Right hindlimb (tissue), 1 donor: ENCODE measurements at regions not wholly inside any gene's neighbourhood (a gene's known extent, or its start where the extent isn't known, plus 50 kb on each side); places are given as distances from the start of the nearest gene placed in this dataset.

ENCODE experiments used
- DNase-seq: peaks from one replicate; pipeline ENCODE4 v3.0.0-alpha.2; 2018

GRCh38 chrX:9087271-9088040, 53.5 kb upstream of the FAM9B start:
- DNase-seq = no peak

- no peak for DNase-seq
Observed at GRCh38 chrX:9088896-9089295, 55.0 kb upstream of the FAM9B start.

- DNase-seq = no peak
Observed at GRCh38 chrX:9090766-9091165, 56.8 kb upstream of the FAM9B start.

- no peak for DNase-seq
Observed at GRCh38 chrX:9091258-9091657, 57.3 kb upstream of the FAM9B start.

GRCh38 chrX:9102956-9103355, 69.0 kb upstream of the FAM9B start:
- no peak for DNase-seq

GRCh38 chrX:9108054-9108453, 74.1 kb upstream of the FAM9B start:
- DNase-seq = no peak

- DNase-seq = no peak
Observed at GRCh38 chrX:9110808-9111207, 76.9 kb upstream of the FAM9B start.

GRCh38 chrX:9114245-9114644, 80.3 kb upstream of the FAM9B start:
- no peak for DNase-seq

GRCh38 chrX:9117851-9118250, 83.9 kb upstream of the FAM9B start:
- no peak for DNase-seq

- no peak for DNase-seq
Observed at GRCh38 chrX:9122519-9123245, 88.8 kb upstream of the FAM9B start.

- no peak for DNase-seq
Observed at GRCh38 chrX:9127986-9128385, 94.1 kb upstream of the FAM9B start.

- no peak for DNase-seq
Observed at GRCh38 chrX:9130031-9130430, 96.1 kb upstream of the FAM9B start.

GRCh38 chrX:9131066-9131465, 97.1 kb upstream of the FAM9B start:
- no peak for DNase-seq

- DNase-seq = no peak
Observed at GRCh38 chrX:9132036-9132638, 98.2 kb upstream of the FAM9B start.

GRCh38 chrX:9133426-9133825, 99.5 kb upstream of the FAM9B start:
- no peak for DNase-seq

- DNase-seq = no peak
Observed at GRCh38 chrX:9134366-9134765, 100.4 kb upstream of the FAM9B start.

GRCh38 chrX:9135901-9136510, 102.1 kb upstream of the FAM9B start:
- no peak for DNase-seq

- no peak for DNase-seq
Observed at GRCh38 chrX:9137152-9137551, 103.2 kb upstream of the FAM9B start.

- no peak for DNase-seq
Observed at GRCh38 chrX:9141496-9141895, 107.6 kb upstream of the FAM9B start.

GRCh38 chrX:9144701-9145241, 110.8 kb upstream of the FAM9B start:
- DNase-seq = no peak

GRCh38 chrX:9146657-9147056, 112.7 kb upstream of the FAM9B start:
- no peak for DNase-seq

GRCh38 chrX:9147086-9147485, 113.2 kb upstream of the FAM9B start:
- DNase-seq = no peak

- DNase-seq = no peak
Observed at GRCh38 chrX:9147726-9148125, 113.8 kb upstream of the FAM9B start.
